HG03442 (cell line): ENCODE measurements at regions not wholly inside any gene's neighbourhood (a gene's known extent, or its start where the extent isn't known, plus 50 kb on each side); places are given as distances from the start of the nearest gene placed in this dataset.

Source experiments
- ATAC-seq: cut with Tn5 transposase; IDR thresholded peaks from one replicate; pipeline ENCODE4 v1.9.1; 2021; ENCODE audit warnings: mild to moderate bottlenecking, moderate library complexity; ENCODE audit not compliant: unreplicated experiment

DNA sequence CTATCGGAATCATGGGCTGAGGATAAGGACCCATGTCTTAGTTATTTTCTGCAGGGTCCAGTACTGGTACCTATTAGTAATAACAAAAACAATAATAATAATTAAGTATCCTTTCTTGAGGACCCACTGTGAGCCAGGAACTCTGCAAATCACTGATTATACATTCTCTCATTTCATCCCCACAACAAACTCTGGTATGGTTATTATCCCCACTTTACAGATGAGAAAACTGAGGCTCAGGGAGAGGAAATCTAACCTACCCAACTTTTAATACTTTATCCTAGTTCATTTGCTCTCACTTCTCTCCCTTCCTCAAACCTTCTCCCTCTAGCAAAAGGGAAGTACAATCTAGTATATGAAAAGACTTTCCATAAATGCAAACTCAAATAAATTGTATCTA, 528.4 kb upstream of the PROK2 start:
- no peak for ATAC-seq

- peak; percentile 52 for ATAC-seq
These were observed 527.4 kb upstream of the PROK2 start for GRCh38 chr3:72312339-72312738.

DNA sequence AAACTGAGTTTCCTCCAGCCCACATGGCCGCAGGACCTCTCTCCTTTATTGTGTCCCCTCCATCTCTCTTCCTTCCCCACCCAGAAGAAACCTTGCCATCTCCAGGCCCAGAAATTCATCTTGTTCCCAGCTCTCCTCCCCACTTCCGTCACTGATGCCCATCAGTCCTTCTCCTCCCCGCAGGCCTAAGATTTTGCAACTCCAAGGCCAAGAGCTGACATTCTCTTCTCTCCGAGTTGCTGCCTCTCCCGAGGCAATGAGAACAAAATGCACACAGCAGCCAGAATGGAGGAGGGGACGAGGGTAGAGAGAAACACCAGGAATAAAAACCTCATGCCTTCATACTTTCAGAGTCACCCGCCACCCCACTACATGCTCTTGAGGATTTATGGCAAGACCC, 526.5 kb upstream of the PROK2 start:
- ATAC-seq = no peak

DNA sequence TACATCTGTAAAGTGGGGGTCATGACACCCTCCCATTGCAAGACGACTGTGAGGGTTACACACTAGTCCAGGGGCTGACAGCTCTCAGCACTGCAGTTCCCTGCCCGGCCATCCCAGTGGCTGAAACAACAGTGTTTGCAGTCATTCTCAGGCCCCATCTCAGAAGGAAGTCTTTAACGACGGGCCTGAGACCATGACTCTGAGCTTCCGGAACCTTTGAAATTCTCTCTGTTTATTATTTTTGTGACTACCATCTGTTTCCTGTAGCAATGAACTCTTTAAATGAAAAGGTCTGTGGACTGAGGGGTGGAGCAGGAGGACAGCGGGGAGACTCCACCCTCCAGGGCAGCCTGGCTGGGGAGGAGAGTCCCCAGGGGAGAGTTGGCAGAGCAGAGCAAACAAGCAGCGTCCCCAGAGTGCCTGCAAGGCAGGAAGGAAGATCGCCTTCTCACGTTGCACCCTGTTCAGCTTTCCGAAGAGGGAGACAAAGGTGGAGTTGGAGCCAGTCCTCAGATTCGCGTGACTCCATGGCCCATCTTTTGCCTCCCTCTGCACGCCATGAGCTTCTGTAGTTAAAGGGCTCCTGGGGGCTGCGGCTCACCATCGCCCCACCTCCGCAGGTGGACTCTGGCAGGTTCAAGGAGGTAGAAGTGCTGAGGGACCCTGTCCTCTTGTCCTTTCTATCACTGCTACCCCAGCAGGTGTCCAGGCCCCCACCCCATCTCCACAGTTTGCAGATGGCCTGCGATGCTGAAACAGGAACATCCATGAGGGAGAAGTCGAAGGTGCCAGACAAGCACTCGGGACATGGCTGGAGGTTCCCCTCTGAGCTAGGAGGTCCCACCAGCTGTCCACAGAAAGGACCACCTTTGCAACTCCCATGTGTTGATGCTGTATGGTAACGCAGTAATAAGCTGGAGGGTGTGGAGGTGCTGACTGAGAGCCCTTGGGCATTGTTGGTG, 525.8 kb upstream of the PROK2 start:
- peak; percentile 89 for ATAC-seq

GRCh38 chr3:72309661-72310418, 524.9 kb upstream of the PROK2 start:
- no peak for ATAC-seq

DNA sequence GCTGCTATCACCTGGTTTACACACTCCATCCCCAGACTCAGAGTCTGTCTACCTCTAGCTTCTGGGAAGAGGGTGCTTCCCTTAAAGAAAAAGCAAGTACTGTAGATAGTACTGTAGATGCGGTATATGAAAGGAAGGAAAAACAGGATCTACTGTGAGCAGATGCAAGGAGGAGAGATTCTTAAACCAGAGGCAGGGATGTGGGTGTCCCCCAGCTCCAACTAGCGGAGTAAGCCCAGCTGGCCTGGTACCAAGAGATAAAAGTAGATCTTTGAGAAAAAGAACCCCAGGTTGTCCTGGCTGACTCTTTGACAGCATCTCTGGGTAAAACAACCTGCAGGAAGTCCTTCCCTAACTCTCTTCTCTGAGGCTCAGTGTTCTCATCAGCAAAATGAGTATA, 523.7 kb upstream of the PROK2 start:
- ATAC-seq = no peak

GRCh38 chr3:72307438-72308115, 522.6 kb upstream of the PROK2 start:
- no peak for ATAC-seq

- ATAC-seq = no peak
These were observed 521.9 kb upstream of the PROK2 start for GRCh38 chr3:72306800-72307341.

DNA sequence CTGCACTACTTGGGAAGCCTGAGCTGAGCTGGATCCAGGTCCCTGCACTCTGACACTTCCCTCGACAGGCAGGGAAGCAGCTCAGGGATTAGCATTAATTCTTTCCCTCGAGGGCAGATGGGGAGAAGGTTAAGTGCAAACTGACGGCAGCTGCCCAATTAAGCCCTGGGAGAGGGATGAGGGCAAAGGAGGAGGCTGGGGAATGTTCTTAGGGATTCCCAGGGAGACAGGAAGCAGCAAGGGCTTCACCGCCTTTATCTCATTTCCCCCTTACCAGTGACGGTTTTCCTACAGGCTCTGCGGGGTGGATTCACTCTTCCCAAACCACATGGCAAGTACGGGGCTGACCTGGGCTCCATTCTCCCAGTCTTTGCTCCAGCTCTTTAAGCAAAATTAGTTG, 519.0 kb upstream of the PROK2 start:
- ATAC-seq = no peak

DNA sequence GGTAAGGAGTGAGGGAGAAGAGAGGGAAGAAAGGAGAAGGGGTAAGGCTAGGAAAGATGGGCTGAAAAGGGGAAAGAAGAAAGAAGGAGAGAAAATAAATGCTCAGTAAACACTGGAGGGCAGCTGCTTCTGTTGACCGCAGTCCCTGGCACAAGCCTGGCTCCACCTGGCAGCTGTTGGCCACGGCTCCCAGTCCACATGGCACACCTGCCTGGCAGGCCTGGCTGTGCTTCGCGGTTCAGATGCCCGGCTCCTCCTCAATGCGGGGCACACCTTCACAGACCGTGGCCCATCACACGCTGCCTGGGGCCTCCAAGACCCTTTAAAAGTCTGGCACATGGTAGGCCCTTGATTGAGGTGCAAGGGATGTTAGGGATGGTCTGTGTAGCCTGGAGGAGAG, 516.8 kb upstream of the PROK2 start:
- ATAC-seq = no peak

DNA sequence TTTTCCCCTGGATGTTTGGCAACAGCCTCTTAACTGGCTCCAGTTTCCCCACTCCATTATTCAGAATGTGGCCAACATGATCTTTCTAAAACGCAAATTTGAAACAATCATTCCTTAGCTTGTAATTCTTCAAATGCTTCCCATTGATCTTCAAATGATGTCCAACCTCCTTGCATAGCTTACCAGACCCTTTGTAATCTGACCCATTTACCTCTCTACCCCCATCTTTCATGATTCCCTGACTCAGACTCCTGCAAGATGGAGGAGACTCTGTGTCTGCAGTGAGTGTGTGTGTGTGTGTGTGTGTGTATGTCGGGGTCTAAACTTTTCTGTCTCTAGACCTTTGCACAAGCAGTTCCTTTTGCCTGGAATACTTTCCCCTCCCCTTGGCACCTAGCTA, 515.7 kb upstream of the PROK2 start:
- ATAC-seq = no peak

- ATAC-seq = no peak
These were observed 514.9 kb upstream of the PROK2 start for GRCh38 chr3:72299823-72300222.

GRCh38 chr3:72299321-72299802, 514.4 kb upstream of the PROK2 start:
- ATAC-seq = no peak

- no peak for ATAC-seq
These were observed 513.5 kb upstream of the PROK2 start for GRCh38 chr3:72298201-72299152.

- no peak for ATAC-seq
These were observed 512.5 kb upstream of the PROK2 start for GRCh38 chr3:72297481-72297880.

- no peak for ATAC-seq
These were observed 511.6 kb upstream of the PROK2 start for GRCh38 chr3:72296477-72297111.

GRCh38 chr3:72295962-72296450, 511.1 kb upstream of the PROK2 start:
- no peak for ATAC-seq

GRCh38 chr3:72295276-72295961, 510.5 kb upstream of the PROK2 start:
- no peak for ATAC-seq
